ENCODE measurements at regions not wholly inside any gene's neighbourhood (a gene's known extent, or its start where the extent isn't known, plus 50 kb on each side); places are given as distances from the start of the nearest gene placed in this dataset.

GRCh38 chr3:104514371-104514770, 852.3 kb upstream of the ALCAM start:
- ChIA-PET POLR2A (no interaction called here), CTCF (no interaction called here)
- DNase-seq (ENCODE audit: extremely low spot score): no peak
- TF ChIP-seq CTCF (IDR thresholded peaks at IDR 0.05; ENCODE audit: control extremely low read depth, extremely low read depth, low read depth, missing control alignments): no peak

- CTCF ChIA-PET: no interaction called here
- TF ChIP-seq CTCF (IDR thresholded peaks at IDR 0.05; ENCODE audit: control extremely low read depth, extremely low read depth, low read depth, missing control alignments): no peak
- POLR2A ChIA-PET: no interaction called here
- no peak for DNase-seq (ENCODE audit: extremely low spot score)
Observed at GRCh38 chr3:104514776-104515175, 851.9 kb upstream of the ALCAM start.

GRCh38 chr3:104519068-104519467, 847.6 kb upstream of the ALCAM start:
- no peak for TF ChIP-seq CTCF (IDR thresholded peaks at IDR 0.05; ENCODE audit: control extremely low read depth, extremely low read depth, low read depth, missing control alignments)
- no peak for DNase-seq (ENCODE audit: extremely low spot score)
- ChIA-PET POLR2A (no interaction called here), CTCF (interaction anchor here (0.9 to 1.6 kb wide), 2 partner anchors 13 to 29 kb away, joined by 3 read pairs; no protein-coding TSS in a partner anchor)

DNA sequence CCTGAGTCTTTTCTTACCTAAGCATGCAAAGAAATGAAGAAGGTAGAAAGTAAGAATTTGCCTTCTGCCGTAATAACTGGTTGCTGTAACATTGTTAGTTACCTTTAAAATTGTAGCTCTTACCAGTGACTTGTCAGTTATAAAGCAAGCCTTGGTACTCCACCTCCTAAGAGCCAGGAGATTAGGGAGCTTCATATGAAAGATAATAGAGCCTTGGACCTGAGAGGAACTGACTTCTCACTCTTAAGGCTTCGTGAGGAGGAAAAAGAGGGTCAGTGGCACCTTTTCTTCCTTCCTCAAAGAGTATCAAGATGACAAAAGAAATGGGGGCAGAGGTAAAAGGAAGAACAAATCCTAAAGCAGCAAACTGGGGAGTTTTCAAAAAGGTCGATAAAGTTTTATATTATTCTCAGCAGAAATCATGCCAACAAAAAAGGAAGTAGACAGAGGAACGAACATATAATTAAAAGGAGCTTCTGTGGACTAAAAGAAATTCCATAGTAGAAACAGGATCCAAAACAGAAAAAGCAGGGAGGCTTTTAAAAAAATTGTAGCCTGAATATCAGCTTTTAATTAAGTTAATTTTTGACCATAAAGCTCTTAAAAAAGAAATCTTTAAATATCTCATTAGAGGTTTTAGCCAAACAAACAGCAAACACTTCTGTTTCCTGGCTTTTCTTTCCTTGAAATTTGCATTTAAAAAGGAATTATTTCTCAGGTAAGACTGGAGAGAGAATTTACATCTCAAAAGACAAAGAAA, 847.1 kb upstream of the ALCAM start:
- CTCF ChIA-PET: interaction anchor here (0.9 to 1.6 kb wide), 3 partner anchors 13 to 79 kb away, joined by 3 to 4 read pairs (median 3); no protein-coding TSS in a partner anchor
- DNase-seq (ENCODE audit: extremely low spot score): no peak
- TF ChIP-seq CTCF (IDR thresholded peaks at IDR 0.05; ENCODE audit: control extremely low read depth, extremely low read depth, low read depth, missing control alignments): no peak
- POLR2A ChIA-PET: no interaction called here

DNA sequence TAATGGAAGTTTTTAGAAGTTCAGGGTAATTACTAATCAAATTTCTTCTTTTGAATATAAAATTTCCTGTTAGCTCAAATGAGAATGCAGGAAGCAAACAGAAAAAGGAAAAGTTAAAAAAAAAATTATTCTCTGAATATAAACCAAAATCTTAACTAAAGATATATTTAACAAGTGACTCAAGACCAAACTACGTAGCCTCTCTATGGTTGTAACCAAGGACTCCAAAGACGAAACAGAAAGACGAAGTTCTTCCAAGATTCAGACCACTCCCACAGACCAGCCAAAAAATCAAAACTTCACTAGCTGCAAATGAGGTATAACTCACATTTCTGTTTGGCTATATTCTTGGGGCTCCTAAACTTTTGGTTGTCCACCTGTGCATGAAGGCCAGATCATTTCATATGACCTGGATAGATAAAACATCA, 846.5 kb upstream of the ALCAM start:
- DNase-seq (ENCODE audit: extremely low spot score): peak; percentile 31
- no peak for TF ChIP-seq CTCF (IDR thresholded peaks at IDR 0.05; ENCODE audit: control extremely low read depth, extremely low read depth, low read depth, missing control alignments)
- ChIA-PET POLR2A (no interaction called here), CTCF (interaction anchor here (1.5 kb wide), 1 partner anchor 79 kb away, joined by 4 read pairs; no protein-coding TSS in a partner anchor)

DNA sequence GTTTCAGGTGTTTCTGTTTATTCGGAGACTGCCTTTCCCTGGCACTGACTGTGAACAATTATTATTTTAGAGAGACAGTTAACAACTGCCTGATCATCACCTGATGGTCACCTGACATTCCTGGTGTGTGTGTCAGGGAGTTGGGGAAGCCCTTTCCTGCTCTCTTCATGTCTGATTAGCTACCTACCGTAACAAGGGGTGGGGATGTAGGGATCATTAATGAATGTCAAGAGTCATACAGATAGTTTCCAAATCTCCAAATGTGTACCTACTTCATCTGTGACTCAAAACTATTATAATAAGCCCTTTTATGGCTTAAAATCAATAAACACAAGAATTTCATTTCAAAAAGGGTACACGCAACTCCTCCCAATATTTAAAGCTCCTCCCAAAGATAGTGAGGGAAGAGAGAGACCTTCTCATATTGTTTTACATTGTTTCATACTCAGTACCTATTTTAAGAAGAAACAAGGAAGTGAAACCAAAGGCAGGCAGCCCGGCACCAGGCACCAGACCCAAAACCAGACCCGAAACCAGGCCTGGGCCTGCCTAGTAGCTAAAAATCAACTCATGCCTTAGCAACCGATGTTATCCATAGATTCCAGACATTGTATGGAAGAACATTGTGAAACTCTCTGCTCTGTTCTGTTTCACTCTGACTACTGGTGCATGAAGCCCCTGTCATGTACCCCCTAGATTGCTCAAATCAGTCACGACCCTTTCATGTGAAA, 844.9 kb upstream of the ALCAM start:
- no peak for DNase-seq (ENCODE audit: extremely low spot score)
- no peak for TF ChIP-seq CTCF (IDR thresholded peaks at IDR 0.05; ENCODE audit: control extremely low read depth, extremely low read depth, low read depth, missing control alignments)
- CTCF ChIA-PET: interaction anchor here (1.0 to 1.6 kb wide), 6 partner anchors 10 to 75 kb away, joined by 3 to 6 read pairs (median 3); no protein-coding TSS in a partner anchor
- POLR2A ChIA-PET: no interaction called here

Data from GM10248 (cell line).